Spleen (tissue), 11 donors: ENCODE measurements at regions not wholly inside any gene's neighbourhood (a gene's known extent, or its start where the extent isn't known, plus 50 kb on each side); places are given as distances from the start of the nearest gene placed in this dataset.
"Not testable (repeated sequence)": the region's sequence is repeated elsewhere in the genome, so short reads cannot be mapped to it uniquely, and the experiment has no call there.

Source experiments
- DNase-seq: peaks from one replicate; pipeline ENCODE4 v3.0.0-alpha.2; 2020
- H3K27ac ChIP-seq, 8 donors: fragments of 200-600 bp; sonication (generic) in 7 of 8; 1 replicate in 4 of 8; 2 replicates in 4 of 8; pipeline versions ENCODE4 v1.5.0 to v1.8.0; 2016 to 2021; ENCODE audit warnings: inconsistent platforms in 4 of 8, mild to moderate bottlenecking in 4 of 8, moderate library complexity in 1 of 8
- H3K27me3 ChIP-seq, 7 donors: fragments of 200-600 bp; sonication (generic) in 6 of 7; replicated peaks in 1 of 7; 1 replicate in 4 of 7; 2 replicates in 3 of 7; pipeline versions ENCODE4 v1.5.0 to v1.8.0; 2016 to 2021; ENCODE audit warnings: inconsistent platforms in 3 of 7, mild to moderate bottlenecking in 1 of 7
- H3K36me3 ChIP-seq, 6 donors: fragments of 200-600 bp; sonication (generic) in 5 of 6; 1 replicate in 4 of 6; 2 replicates in 2 of 6; pipeline versions ENCODE4 v1.5.0 to v1.8.0; 2016 to 2021; ENCODE audit warnings: inconsistent platforms in 2 of 6
- H3K4me1 ChIP-seq, 6 donors: fragments of 200-600 bp; sonication (generic) in 5 of 6; 1 replicate in 3 of 6; 2 replicates in 3 of 6; pipeline versions ENCODE4 v1.5.0 to v1.8.0; 2016 to 2021; ENCODE audit warnings: inconsistent platforms in 3 of 6
- H3K4me3 ChIP-seq, 8 donors: fragments of 200-600 bp; sonication (generic) in 7 of 8; 1 replicate in 4 of 8; 2 replicates in 4 of 8; pipeline versions ENCODE4 v1.5.0 to v1.8.0; 2016 to 2021; ENCODE audit warnings: inconsistent platforms in 4 of 8, mild to moderate bottlenecking in 4 of 8, moderate library complexity in 2 of 8
- H3K9me3 ChIP-seq, 8 donors: fragments of 200-600 bp; sonication (generic) in 7 of 8; 1 replicate in 4 of 8; 2 replicates in 4 of 8; pipeline versions ENCODE4 v1.5.0 to v1.8.0; 2016 to 2021; ENCODE audit warnings: inconsistent platforms in 4 of 8
- POLR2A ChIP-seq, 3 donors: fragments of 450-650 bp; IDR thresholded peaks; one replicate each; pipeline ENCODE4 v1.5.1; 2017; ENCODE audit warnings: antibody characterized with exemption in 3 of 3, mild to moderate bottlenecking in 1 of 3
- POLR2AphosphoS5 ChIP-seq, 3 donors: sonication (generic); formaldehyde crosslinking; IDR thresholded peaks; one replicate each; pipeline ENCODE4 v1.5.1; 2017; ENCODE audit warnings: antibody characterized with exemption in 3 of 3
- WGBS, 5 donors: extraction: QIAGEN DNeasy Blood & Tissue Kit in 3 of 5; methylation state at CpG; one replicate each; pipeline versions ENCODE4 v1.1.5 to v1.1.7; 2013 to 2018; 5-methylcytosine and 5-hydroxymethylcytosine counted together
- intact Hi-C: fragments of 100-400 bp; cut with DNase I; formaldehyde crosslinking; loops from one replicate; pipeline ENCODE4 v1.15.0; 2023; ENCODE audit warnings: low total_unique reads
- TF ChIP-seq, protein P1 (sequence below), 11 experiments: fragments of 200-600 bp in 7 of 11; fragments of 450-650 bp in 4 of 11; sonication (generic) in 4 of 11; IDR thresholded peaks in 8 of 11; conservative IDR thresholded peaks in 3 of 11; 1 replicate in 7 of 11; 2 replicates in 4 of 11; pipeline versions ENCODE4 v1.4.0 to v1.8.0; 2016 to 2021; ENCODE audit warnings: antibody characterized with exemption in 11 of 11, inconsistent platforms in 4 of 11, mild to moderate bottlenecking in 1 of 11
- donor health status: healthy with polysubstance abuse.
- donor health status: DM: no; HTN: no; CAD: no; lungs with moderate emphysema.
- donor health status: DM: no; HTN: no; CAD: no.
- donor health status: Bipolar disorder and iron deficiency.
- donor health status: healthy.
- donor health status: DM: no; HTN: no; CAD: no.
- donor health status: DM: yes; HTN: yes; CAD: no.

DNA sequence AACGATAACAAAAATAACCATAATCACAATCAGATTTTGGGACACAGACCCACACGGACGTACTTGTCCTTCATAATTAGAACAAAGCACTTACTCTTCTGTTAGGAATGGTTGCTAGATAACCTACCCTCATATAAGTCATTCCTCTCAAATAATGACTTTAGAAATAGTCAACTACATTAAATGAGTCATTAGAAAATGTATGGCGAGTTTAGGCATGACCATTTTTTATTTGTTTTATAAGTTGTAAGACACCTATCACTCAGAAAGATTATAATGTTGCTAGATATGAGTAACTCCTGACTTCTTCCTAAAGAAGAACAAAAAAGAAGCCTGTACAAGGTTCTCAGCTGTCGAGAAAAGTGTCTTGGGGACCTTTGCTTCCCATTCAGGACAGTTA, 1637.5 kb upstream of the PCDH7 start:
- no peak for TF ChIP-seq POLR2AphosphoS5 (IDR thresholded peaks at IDR 0.05)
- TF ChIP-seq, protein P1, sequence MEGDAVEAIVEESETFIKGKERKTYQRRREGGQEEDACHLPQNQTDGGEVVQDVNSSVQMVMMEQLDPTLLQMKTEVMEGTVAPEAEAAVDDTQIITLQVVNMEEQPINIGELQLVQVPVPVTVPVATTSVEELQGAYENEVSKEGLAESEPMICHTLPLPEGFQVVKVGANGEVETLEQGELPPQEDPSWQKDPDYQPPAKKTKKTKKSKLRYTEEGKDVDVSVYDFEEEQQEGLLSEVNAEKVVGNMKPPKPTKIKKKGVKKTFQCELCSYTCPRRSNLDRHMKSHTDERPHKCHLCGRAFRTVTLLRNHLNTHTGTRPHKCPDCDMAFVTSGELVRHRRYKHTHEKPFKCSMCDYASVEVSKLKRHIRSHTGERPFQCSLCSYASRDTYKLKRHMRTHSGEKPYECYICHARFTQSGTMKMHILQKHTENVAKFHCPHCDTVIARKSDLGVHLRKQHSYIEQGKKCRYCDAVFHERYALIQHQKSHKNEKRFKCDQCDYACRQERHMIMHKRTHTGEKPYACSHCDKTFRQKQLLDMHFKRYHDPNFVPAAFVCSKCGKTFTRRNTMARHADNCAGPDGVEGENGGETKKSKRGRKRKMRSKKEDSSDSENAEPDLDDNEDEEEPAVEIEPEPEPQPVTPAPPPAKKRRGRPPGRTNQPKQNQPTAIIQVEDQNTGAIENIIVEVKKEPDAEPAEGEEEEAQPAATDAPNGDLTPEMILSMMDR (IDR thresholded peaks at IDR 0.05 in 8 of 11, conservative IDR thresholded peaks at IDR 0.05 in 3 of 11) = no peak
- TF ChIP-seq POLR2A (IDR thresholded peaks at IDR 0.05) = no peak
- H3K27ac ChIP-seq = no peak overlapping the region
- H3K36me3 ChIP-seq = no peaks in the 10 kb centered on the region
- DNase-seq = no peak
- intact Hi-C loops = no loop called here
- WGBS, 5 donors = 62 to 83% (median 69%) methylated on average over 5 of the region's 5 CpGs
- no peaks in the 10 kb centered on the region for H3K9me3 ChIP-seq
- H3K4me1 ChIP-seq = no peaks in the 10 kb centered on the region
- no peak overlapping the region for H3K4me3 ChIP-seq
- no peaks in the 10 kb centered on the region for H3K27me3 ChIP-seq

DNA sequence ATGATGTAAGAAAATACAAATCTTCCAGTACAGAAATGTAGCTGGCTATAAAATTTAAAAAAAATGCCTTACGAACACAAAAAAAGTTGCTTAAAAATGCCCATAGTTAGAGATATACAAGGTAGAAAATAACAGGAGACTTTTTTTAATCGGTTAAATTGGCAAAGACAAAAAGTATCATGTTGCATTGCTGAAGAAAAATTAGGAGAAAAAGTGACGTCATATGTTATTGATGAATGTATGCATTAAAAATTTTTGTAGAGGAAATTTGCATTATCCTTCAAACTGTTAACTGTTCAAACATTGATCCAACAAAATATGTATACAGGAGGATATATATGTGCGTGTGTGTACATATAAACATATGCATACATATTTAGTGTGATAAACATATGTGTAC, 1634.4 kb upstream of the PCDH7 start:
- Histone ChIP-seq H3K36me3 (no peaks in the 10 kb centered on the region), H3K27me3 (no peaks in the 10 kb centered on the region), H3K9me3 (no peaks in the 10 kb centered on the region), H3K27ac (no peak overlapping the region), H3K4me1 (no peaks in the 10 kb centered on the region), H3K4me3 (no peak overlapping the region)
- intact Hi-C loops = no loop called here
- no peak for TF ChIP-seq POLR2A (IDR thresholded peaks at IDR 0.05)
- TF ChIP-seq, protein P1 (IDR thresholded peaks at IDR 0.05 in 8 of 11, conservative IDR thresholded peaks at IDR 0.05 in 3 of 11) = no peak
- TF ChIP-seq POLR2AphosphoS5 (IDR thresholded peaks at IDR 0.05) = no peak
- no peak for DNase-seq
- 83 to 91% (median 90%) methylated on average over 4 of the region's 4 CpGs for WGBS, 5 donors

DNA sequence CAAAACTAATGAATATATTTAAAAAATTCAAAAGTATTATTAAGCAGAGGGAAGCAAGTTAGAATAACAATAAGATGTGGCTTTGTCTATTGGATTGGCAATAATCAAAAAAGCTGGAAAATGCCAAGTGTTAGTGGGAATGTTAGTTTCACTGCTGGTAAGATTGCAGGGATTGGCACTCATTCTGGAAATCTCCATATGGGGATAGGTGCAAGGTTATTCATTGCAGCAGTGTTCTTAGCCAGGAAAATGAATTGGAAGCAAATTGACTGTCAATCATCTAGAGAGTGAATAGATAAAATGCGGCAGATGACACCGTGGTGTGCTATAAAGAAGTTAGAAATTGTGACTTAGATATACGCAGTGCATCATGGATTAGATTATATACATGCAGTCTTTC, 1615.5 kb upstream of the PCDH7 start:
- H3K9me3 ChIP-seq = no peaks in the 10 kb centered on the region
- WGBS, 5 donors = 90 to 95% (median 93%) methylated on average over 3 of the region's 3 CpGs
- no peaks in the 10 kb centered on the region for H3K27me3 ChIP-seq
- H3K4me3 ChIP-seq = no peak overlapping the region
- no peak for DNase-seq
- intact Hi-C loops = no loop called here
- TF ChIP-seq POLR2A (IDR thresholded peaks at IDR 0.05) = no peak
- TF ChIP-seq POLR2AphosphoS5 (IDR thresholded peaks at IDR 0.05) = no peak
- TF ChIP-seq, protein P1 (IDR thresholded peaks at IDR 0.05 in 8 of 11, conservative IDR thresholded peaks at IDR 0.05 in 3 of 11) = no peak
- H3K36me3 ChIP-seq = no peaks in the 10 kb centered on the region
- no peaks in the 10 kb centered on the region for H3K4me1 ChIP-seq
- H3K27ac ChIP-seq = no peak overlapping the region

DNA sequence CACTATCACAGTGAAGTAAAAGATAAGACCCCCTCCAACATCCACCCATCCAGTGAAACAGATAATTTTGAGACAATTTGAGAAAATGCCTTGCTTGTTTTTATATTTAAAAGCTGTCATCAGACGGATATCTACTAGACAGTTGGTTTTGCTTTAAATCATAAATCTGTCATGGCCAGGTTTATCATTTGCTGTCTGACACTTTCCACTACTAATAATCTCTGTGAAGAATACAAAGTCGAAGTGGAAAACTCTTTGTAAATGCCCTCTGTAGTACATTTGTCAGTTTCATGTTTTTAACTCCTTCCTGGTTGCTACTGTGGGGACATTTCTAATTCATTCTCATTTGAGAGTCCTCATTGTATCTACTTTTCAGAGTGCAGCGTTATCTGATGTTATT, 1606.2 kb upstream of the PCDH7 start:
- 58 to 81% (median 64%) methylated on average over 3 of the region's 3 CpGs for WGBS, 5 donors
- TF ChIP-seq POLR2AphosphoS5 (IDR thresholded peaks at IDR 0.05) (no peak), POLR2A (IDR thresholded peaks at IDR 0.05) (no peak)
- TF ChIP-seq, protein P1 (IDR thresholded peaks at IDR 0.05 in 8 of 11, conservative IDR thresholded peaks at IDR 0.05 in 3 of 11) = no peak
- Histone ChIP-seq H3K36me3 (no peaks in the 10 kb centered on the region), H3K4me1 (no peaks in the 10 kb centered on the region), H3K9me3 (peaks cover 0 to 11% (median 5%) of the 10 kb centered on the region in 8 donors), H3K4me3 (no peak overlapping the region), H3K27me3 (no peaks in the 10 kb centered on the region), H3K27ac (no peak overlapping the region)
- DNase-seq = no peak
- intact Hi-C loops = no loop called here

DNA sequence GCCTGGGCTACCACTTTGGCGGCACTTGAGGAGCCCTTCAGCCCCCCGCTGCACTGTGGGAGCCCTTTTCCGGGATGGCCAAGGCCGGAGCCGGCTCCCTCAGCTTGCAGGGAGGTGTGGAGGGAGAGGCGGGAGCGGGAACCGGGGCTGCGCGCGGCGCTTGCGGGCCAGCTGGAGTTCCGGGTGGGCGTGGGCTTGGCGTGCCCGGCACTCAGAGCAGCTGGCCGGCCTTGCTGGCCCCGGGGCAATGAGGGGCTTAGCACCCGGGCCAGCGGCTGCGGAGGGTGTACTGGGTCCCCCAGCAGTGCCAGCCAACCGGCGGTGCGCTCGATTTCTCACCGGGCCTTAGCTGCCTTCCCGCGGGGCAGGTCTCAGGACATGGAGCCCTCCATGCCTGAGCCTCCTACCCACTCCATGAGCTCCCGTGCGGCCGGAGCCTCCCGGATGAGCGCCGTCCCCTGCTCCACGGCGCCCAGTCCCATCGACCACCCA, 1602.9 kb upstream of the PCDH7 start:
- H3K27ac ChIP-seq, H3K27me3 ChIP-seq, intact Hi-C loops, H3K36me3 ChIP-seq, H3K4me3 ChIP-seq, H3K4me1 ChIP-seq: not testable (repeated sequence)
- 94 to 99% (median 97%) methylated on average over 16 to 38 of the region's 38 CpGs for WGBS, 5 donors
- DNase-seq = peak; percentile 68
- peaks cover 0 to 11% (median 6%) of the 10 kb centered on the region in 8 donors for H3K9me3 ChIP-seq
